GM12878 (cell line): ENCODE measurements at regions not wholly inside any gene's neighbourhood (a gene's known extent, or its start where the extent isn't known, plus 50 kb on each side); places are given as distances from the start of the nearest gene placed in this dataset.

Experiments used
- ATF3 ChIP-seq: IDR thresholded peaks from 2 replicates; pipeline ENCODE4 v1.6.1; 2011; ENCODE audit warnings: low read depth, mild to moderate bottlenecking, low read length, moderate library complexity, borderline replicate concordance; ENCODE audit errors: extremely low read depth
- CREB1 ChIP-seq: IDR thresholded peaks from 2 replicates; pipeline ENCODE4 v1.6.1; 2012; ENCODE audit warnings: low read depth, mild to moderate bottlenecking, inconsistent platforms
- EP300 ChIP-seq, 2 experiments: fragments of 150-350 bp in 1 of 2; IDR thresholded peaks; 2 replicates each; pipeline ENCODE4 v1.6.1; 2011 to 2012; ENCODE audit warnings: low read depth in 2 of 2, low read length in 2 of 2, borderline replicate concordance in 1 of 2, improper control_type of control experiment in 1 of 2, inconsistent platforms in 1 of 2; ENCODE audit not compliant: control insufficient read depth in 1 of 2
- EZH2 ChIP-seq: IDR thresholded peaks from 2 replicates; pipeline ENCODE4 v1.6.1; 2012; ENCODE audit warnings: low read depth, mild to moderate bottlenecking, control low read depth, inconsistent platforms, low read length, borderline replicate concordance; ENCODE audit not compliant: control insufficient read depth
- SPI1 ChIP-seq: IDR thresholded peaks from 2 replicates; pipeline ENCODE4 v1.6.1; 2011; ENCODE audit warnings: low read depth, mild to moderate bottlenecking, low read length, moderate library complexity, borderline replicate concordance; ENCODE audit not compliant: insufficient read depth
- TAF1 ChIP-seq: IDR thresholded peaks from 2 replicates; pipeline ENCODE4 v1.6.1; 2011; ENCODE audit warnings: mild to moderate bottlenecking, low read depth, low read length, borderline replicate concordance
- TCF12 ChIP-seq: IDR thresholded peaks from 2 replicates; pipeline ENCODE4 v1.6.1; 2011; ENCODE audit warnings: low read depth, mild to moderate bottlenecking, low read length
- TF ChIP-seq, protein P1 (sequence below): fragments of 450-650 bp; IDR thresholded peaks from 2 replicates; pipeline ENCODE4 v1.6.1; 2017; ENCODE audit warnings: mild to moderate bottlenecking, moderate library complexity
- TF ChIP-seq, protein P2 (sequence below): fragments of 150-350 bp; IDR thresholded peaks from 2 replicates; pipeline ENCODE4 v1.6.1; 2016; ENCODE audit warnings: low read depth, low read length

- TF ChIP-seq, protein P1, sequence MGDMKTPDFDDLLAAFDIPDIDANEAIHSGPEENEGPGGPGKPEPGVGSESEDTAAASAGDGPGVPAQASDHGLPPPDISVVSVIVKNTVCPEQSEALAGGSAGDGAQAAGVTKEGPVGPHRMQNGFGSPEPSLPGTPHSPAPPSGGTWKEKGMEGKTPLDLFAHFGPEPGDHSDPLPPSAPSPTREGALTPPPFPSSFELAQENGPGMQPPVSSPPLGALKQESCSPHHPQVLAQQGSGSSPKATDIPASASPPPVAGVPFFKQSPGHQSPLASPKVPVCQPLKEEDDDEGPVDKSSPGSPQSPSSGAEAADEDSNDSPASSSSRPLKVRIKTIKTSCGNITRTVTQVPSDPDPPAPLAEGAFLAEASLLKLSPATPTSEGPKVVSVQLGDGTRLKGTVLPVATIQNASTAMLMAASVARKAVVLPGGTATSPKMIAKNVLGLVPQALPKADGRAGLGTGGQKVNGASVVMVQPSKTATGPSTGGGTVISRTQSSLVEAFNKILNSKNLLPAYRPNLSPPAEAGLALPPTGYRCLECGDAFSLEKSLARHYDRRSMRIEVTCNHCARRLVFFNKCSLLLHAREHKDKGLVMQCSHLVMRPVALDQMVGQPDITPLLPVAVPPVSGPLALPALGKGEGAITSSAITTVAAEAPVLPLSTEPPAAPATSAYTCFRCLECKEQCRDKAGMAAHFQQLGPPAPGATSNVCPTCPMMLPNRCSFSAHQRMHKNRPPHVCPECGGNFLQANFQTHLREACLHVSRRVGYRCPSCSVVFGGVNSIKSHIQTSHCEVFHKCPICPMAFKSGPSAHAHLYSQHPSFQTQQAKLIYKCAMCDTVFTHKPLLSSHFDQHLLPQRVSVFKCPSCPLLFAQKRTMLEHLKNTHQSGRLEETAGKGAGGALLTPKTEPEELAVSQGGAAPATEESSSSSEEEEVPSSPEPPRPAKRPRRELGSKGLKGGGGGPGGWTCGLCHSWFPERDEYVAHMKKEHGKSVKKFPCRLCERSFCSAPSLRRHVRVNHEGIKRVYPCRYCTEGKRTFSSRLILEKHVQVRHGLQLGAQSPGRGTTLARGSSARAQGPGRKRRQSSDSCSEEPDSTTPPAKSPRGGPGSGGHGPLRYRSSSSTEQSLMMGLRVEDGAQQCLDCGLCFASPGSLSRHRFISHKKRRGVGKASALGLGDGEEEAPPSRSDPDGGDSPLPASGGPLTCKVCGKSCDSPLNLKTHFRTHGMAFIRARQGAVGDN: no peak
- TF ChIP-seq EP300 (IDR thresholded peaks at IDR 0.05; ENCODE audit: borderline replicate concordance in 1 of 2, control insufficient read depth in 1 of 2, low read depth in 2 of 2, low read length in 2 of 2): no peak
- no peak for TF ChIP-seq SPI1
- TF ChIP-seq TCF12: no peak
- TF ChIP-seq CREB1: no peak
- TF ChIP-seq EZH2: no peak
- TF ChIP-seq, protein P2, sequence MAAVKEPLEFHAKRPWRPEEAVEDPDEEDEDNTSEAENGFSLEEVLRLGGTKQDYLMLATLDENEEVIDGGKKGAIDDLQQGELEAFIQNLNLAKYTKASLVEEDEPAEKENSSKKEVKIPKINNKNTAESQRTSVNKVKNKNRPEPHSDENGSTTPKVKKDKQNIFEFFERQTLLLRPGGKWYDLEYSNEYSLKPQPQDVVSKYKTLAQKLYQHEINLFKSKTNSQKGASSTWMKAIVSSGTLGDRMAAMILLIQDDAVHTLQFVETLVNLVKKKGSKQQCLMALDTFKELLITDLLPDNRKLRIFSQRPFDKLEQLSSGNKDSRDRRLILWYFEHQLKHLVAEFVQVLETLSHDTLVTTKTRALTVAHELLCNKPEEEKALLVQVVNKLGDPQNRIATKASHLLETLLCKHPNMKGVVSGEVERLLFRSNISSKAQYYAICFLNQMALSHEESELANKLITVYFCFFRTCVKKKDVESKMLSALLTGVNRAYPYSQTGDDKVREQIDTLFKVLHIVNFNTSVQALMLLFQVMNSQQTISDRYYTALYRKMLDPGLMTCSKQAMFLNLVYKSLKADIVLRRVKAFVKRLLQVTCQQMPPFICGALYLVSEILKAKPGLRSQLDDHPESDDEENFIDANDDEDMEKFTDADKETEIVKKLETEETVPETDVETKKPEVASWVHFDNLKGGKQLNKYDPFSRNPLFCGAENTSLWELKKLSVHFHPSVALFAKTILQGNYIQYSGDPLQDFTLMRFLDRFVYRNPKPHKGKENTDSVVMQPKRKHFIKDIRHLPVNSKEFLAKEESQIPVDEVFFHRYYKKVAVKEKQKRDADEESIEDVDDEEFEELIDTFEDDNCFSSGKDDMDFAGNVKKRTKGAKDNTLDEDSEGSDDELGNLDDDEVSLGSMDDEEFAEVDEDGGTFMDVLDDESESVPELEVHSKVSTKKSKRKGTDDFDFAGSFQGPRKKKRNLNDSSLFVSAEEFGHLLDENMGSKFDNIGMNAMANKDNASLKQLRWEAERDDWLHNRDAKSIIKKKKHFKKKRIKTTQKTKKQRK: no peak
- TF ChIP-seq TAF1: no peak
- no peak for TF ChIP-seq ATF3
- TF ChIP-seq, all 136 proteins: peak for 0
These were observed 134.0 kb downstream of the ISOC1 start (continued) for GRCh38 chr5:129228577-129228976.
